Sigmoid colon (tissue), 6 donors: ENCODE measurements at regions not wholly inside any gene's neighbourhood (a gene's known extent, or its start where the extent isn't known, plus 50 kb on each side); places are given as distances from the start of the nearest gene placed in this dataset.

Source experiments
- DNase-seq: peaks from one replicate; pipeline ENCODE4 v3.0.0-alpha.2; 2019
- H3K27ac ChIP-seq, 4 donors: fragments of 200-600 bp; sonication (generic); one replicate each; pipeline ENCODE4 v1.5.1; 2016 to 2019; ENCODE audit warnings: mild to moderate bottlenecking in 1 of 4
- H3K27me3 ChIP-seq, 3 donors: fragments of 200-600 bp; sonication (generic); one replicate each; pipeline ENCODE4 v1.5.1; 2019; ENCODE audit warnings: mild to moderate bottlenecking in 1 of 3
- H3K36me3 ChIP-seq, 4 donors: fragments of 200-600 bp; sonication (generic); one replicate each; pipeline ENCODE4 v1.5.1; 2016 to 2019
- H3K4me1 ChIP-seq, 4 donors: fragments of 200-600 bp; sonication (generic); one replicate each; pipeline ENCODE4 v1.5.1; 2017 to 2019
- H3K4me3 ChIP-seq, 4 donors: fragments of 200-600 bp; sonication (generic); one replicate each; pipeline ENCODE4 v1.5.1; 2017 to 2019; ENCODE audit warnings: mild to moderate bottlenecking in 2 of 4, moderate library complexity in 1 of 4
- H3K9me3 ChIP-seq, 4 donors: fragments of 200-600 bp in 3 of 4; sonication (generic) in 3 of 4; one replicate each; pipeline versions ENCODE4 v1.5.1 to v1.6.1; 2013 to 2019
- CTCF ChIP-seq, 4 experiments: fragments of 450-650 bp in 3 of 4; fragments of 200-600 bp in 1 of 4; IDR thresholded peaks; one replicate each; pipeline ENCODE4 v1.5.1; 2016 to 2019; ENCODE audit warnings: antibody characterized with exemption in 4 of 4, mild to moderate bottlenecking in 3 of 4, moderate library complexity in 2 of 4
- EP300 ChIP-seq, 4 donors: sonication (generic); formaldehyde crosslinking; IDR thresholded peaks; one replicate each; pipeline ENCODE4 v1.6.1; 2017; ENCODE audit warnings: antibody characterized with exemption in 4 of 4
- POLR2A ChIP-seq, 2 donors: fragments of 450-650 bp; IDR thresholded peaks; one replicate each; pipeline ENCODE4 v1.6.1; 2016; ENCODE audit warnings: antibody characterized with exemption in 2 of 2, mild to moderate bottlenecking in 2 of 2, moderate library complexity in 2 of 2
- POLR2AphosphoS5 ChIP-seq, 4 donors: sonication (generic); formaldehyde crosslinking; IDR thresholded peaks; one replicate each; pipeline ENCODE4 v1.6.1; 2017; ENCODE audit warnings: antibody characterized with exemption in 4 of 4
- WGBS, 2 donors: extraction: QIAGEN DNeasy Blood & Tissue Kit; methylation state at CpG; one replicate each; pipeline ENCODE4 v1.1.7; 2013; 5-methylcytosine and 5-hydroxymethylcytosine counted together
- intact Hi-C: fragments of 100-400 bp; cut with DNase I; formaldehyde crosslinking; loops from one replicate; pipeline ENCODE4 v1.15.1; 2023
- donor health status: healthy with polysubstance abuse.
- donor health status: healthy.

GRCh38 chr13:61575973-61576372, 160.3 kb upstream of the PCDH20 start:
- Histone ChIP-seq H3K27me3 (no peaks in the 10 kb centered on the region), H3K4me1 (no peaks in the 10 kb centered on the region), H3K9me3 (no peaks in the 10 kb centered on the region), H3K4me3 (no peak overlapping the region), H3K27ac (no peak overlapping the region), H3K36me3 (no peaks in the 10 kb centered on the region)
- TF ChIP-seq CTCF (IDR thresholded peaks at IDR 0.05) (no peak), EP300 (IDR thresholded peaks at IDR 0.05) (no peak), POLR2AphosphoS5 (IDR thresholded peaks at IDR 0.05) (no peak), POLR2A (IDR thresholded peaks at IDR 0.05) (no peak)
- WGBS, 2 donors, result 61 to 72% methylated on average over 1 of the region's 1 CpG
- intact Hi-C loops, result no loop called here
- no peak for DNase-seq

- H3K27me3 ChIP-seq, result no peaks in the 10 kb centered on the region
- DNase-seq, result no peak
- WGBS, 2 donors, result 18 to 42% methylated on average over 1 of the region's 1 CpG
- intact Hi-C loops, result no loop called here
- no peaks in the 10 kb centered on the region for H3K9me3 ChIP-seq
- no peaks in the 10 kb centered on the region for H3K4me1 ChIP-seq
- H3K36me3 ChIP-seq, result no peaks in the 10 kb centered on the region
- TF ChIP-seq POLR2A (IDR thresholded peaks at IDR 0.05) (no peak), CTCF (IDR thresholded peaks at IDR 0.05) (no peak), POLR2AphosphoS5 (IDR thresholded peaks at IDR 0.05) (no peak), EP300 (IDR thresholded peaks at IDR 0.05) (no peak)
- H3K4me3 ChIP-seq, result no peak overlapping the region
- H3K27ac ChIP-seq, result no peak overlapping the region
Observed at GRCh38 chr13:61563645-61564044, 148.0 kb upstream of the PCDH20 start.

- H3K27me3 ChIP-seq, result no peaks in the 10 kb centered on the region
- H3K4me1 ChIP-seq, result no peaks in the 10 kb centered on the region
- no peak overlapping the region for H3K4me3 ChIP-seq
- intact Hi-C loops, result no loop called here
- H3K36me3 ChIP-seq, result no peaks in the 10 kb centered on the region
- no peaks in the 10 kb centered on the region for H3K9me3 ChIP-seq
- WGBS, 2 donors, result 87 to 91% methylated on average over 6 of the region's 6 CpGs
- no peak for DNase-seq
- TF ChIP-seq EP300 (IDR thresholded peaks at IDR 0.05) (no peak), POLR2A (IDR thresholded peaks at IDR 0.05) (no peak), CTCF (IDR thresholded peaks at IDR 0.05) (no peak), POLR2AphosphoS5 (IDR thresholded peaks at IDR 0.05) (no peak)
- no peak overlapping the region for H3K27ac ChIP-seq
Observed at GRCh38 chr13:61546911-61547310, 131.3 kb upstream of the PCDH20 start.

GRCh38 chr13:61546413-61546812, 130.8 kb upstream of the PCDH20 start:
- H3K27ac ChIP-seq, result no peak overlapping the region
- intact Hi-C loops, result no loop called here
- H3K36me3 ChIP-seq, result no peaks in the 10 kb centered on the region
- TF ChIP-seq CTCF (IDR thresholded peaks at IDR 0.05) (no peak), POLR2AphosphoS5 (IDR thresholded peaks at IDR 0.05) (no peak), POLR2A (IDR thresholded peaks at IDR 0.05) (no peak), EP300 (IDR thresholded peaks at IDR 0.05) (no peak)
- H3K4me3 ChIP-seq, result no peak overlapping the region
- 69 to 78% methylated on average over 4 of the region's 4 CpGs for WGBS, 2 donors
- no peaks in the 10 kb centered on the region for H3K9me3 ChIP-seq
- no peaks in the 10 kb centered on the region for H3K27me3 ChIP-seq
- no peaks in the 10 kb centered on the region for H3K4me1 ChIP-seq
- DNase-seq, result no peak

- no peak overlapping the region for H3K27ac ChIP-seq
- intact Hi-C loops, result no loop called here
- no peaks in the 10 kb centered on the region for H3K27me3 ChIP-seq
- 56 to 74% methylated on average over 1 of the region's 1 CpG for WGBS, 2 donors
- H3K4me3 ChIP-seq, result no peak overlapping the region
- H3K36me3 ChIP-seq, result no peaks in the 10 kb centered on the region
- no peaks in the 10 kb centered on the region for H3K9me3 ChIP-seq
- TF ChIP-seq CTCF (IDR thresholded peaks at IDR 0.05) (no peak), EP300 (IDR thresholded peaks at IDR 0.05) (no peak), POLR2AphosphoS5 (IDR thresholded peaks at IDR 0.05) (no peak), POLR2A (IDR thresholded peaks at IDR 0.05) (no peak)
- no peaks in the 10 kb centered on the region for H3K4me1 ChIP-seq
- DNase-seq, result no peak
Observed at GRCh38 chr13:61536433-61536832, 120.8 kb upstream of the PCDH20 start.
